Hippocampal formation (tissue), 2 donors: ENCODE measurements at regions not wholly inside any gene's neighbourhood (a gene's known extent, or its start where the extent isn't known, plus 50 kb on each side); places are given as distances from the start of the nearest gene placed in this dataset.
"Not testable (repeated sequence)": the region's sequence is repeated elsewhere in the genome, so short reads cannot be mapped to it uniquely, and the experiment has no call there.

Experiments used
- DNase-seq, 2 donors: peaks; one replicate each; lab custom pipeline; 2025; lab: John Stamatoyannopoulos, UW

GRCh38 chr16:52976539-52977167 lies 76.0 kb downstream of the CHD9NB start:
- no peak for DNase-seq

- no peak for DNase-seq
Observed at GRCh38 chr16:52967744-52968143, 85.0 kb downstream of the CHD9NB start.

- no peak for DNase-seq
Observed at GRCh38 chr16:52964290-52964689, 88.4 kb downstream of the CHD9NB start.

GRCh38 chr16:52963855-52964242 lies 88.8 kb downstream of the CHD9NB start:
- DNase-seq = no peak

GRCh38 chr16:52963212-52963854 lies 89.4 kb downstream of the CHD9NB start:
- DNase-seq = no peak

GRCh38 chr16:52958951-52959350 lies 93.7 kb downstream of the CHD9NB start:
- DNase-seq = no peak

GRCh38 chr16:52957199-52957598 lies 95.5 kb downstream of the CHD9NB start:
- no peak for DNase-seq

- no peak for DNase-seq
Observed at GRCh38 chr16:52956044-52956443, 96.7 kb downstream of the CHD9NB start.

- no peak for DNase-seq
Observed at GRCh38 chr16:52953215-52953614, 99.5 kb downstream of the CHD9NB start.

- no peak for DNase-seq
Observed at GRCh38 chr16:52948946-52949345, 103.8 kb downstream of the CHD9NB start.

- DNase-seq = no peak
Observed at GRCh38 chr16:52932321-52932720, 120.4 kb downstream of the CHD9NB start.

- no peak for DNase-seq
Observed at GRCh38 chr16:52929478-52930400, 123.0 kb downstream of the CHD9NB start.

GRCh38 chr16:52928955-52929354 lies 123.7 kb downstream of the CHD9NB start:
- no peak for DNase-seq

GRCh38 chr16:52925143-52925542 lies 127.6 kb downstream of the CHD9NB start:
- DNase-seq = no peak

GRCh38 chr16:52924162-52924561 lies 128.5 kb downstream of the CHD9NB start:
- DNase-seq = no peak

GRCh38 chr16:52921104-52921503 lies 131.6 kb downstream of the CHD9NB start:
- DNase-seq = no peak

- DNase-seq = no peak
Observed at GRCh38 chr16:52920331-52920730, 132.4 kb downstream of the CHD9NB start.

GRCh38 chr16:52914428-52914827 lies 138.3 kb downstream of the CHD9NB start:
- no peak for DNase-seq

GRCh38 chr16:52912565-52913173 lies 140.0 kb downstream of the CHD9NB start:
- DNase-seq = peak; percentile 39 to 69

GRCh38 chr16:52908057-52908456 lies 144.6 kb downstream of the CHD9NB start:
- not testable (repeated sequence) for DNase-seq

- DNase-seq = no peak
Observed at GRCh38 chr16:52906281-52906680, 146.4 kb downstream of the CHD9NB start.

- DNase-seq = no peak
Observed at GRCh38 chr16:52896478-52897164, 156.1 kb downstream of the CHD9NB start.
